ENCODE measurements at regions not wholly inside any gene's neighbourhood (a gene's known extent, or its start where the extent isn't known, plus 50 kb on each side); places are given as distances from the start of the nearest gene placed in this dataset.

GRCh38 chr13:79830945-79831344 lies 350.0 kb downstream of the NDFIP2 start:
- Histone ChIP-seq H3K9ac (no peak overlapping the region), H3K4me2 (no peak overlapping the region), H3K4me1 (ENCODE audit: low read depth, poor library complexity, severe bottlenecking) (no peaks in the 10 kb centered on the region), H2AFZ (ENCODE audit: low read depth) (no peak overlapping the region), H3K36me3 (ENCODE audit: insufficient read depth) (no peaks in the 10 kb centered on the region), H3K27me3 (ENCODE audit: insufficient read depth, low read depth) (no peaks in the 10 kb centered on the region), H3K79me2 (ENCODE audit: insufficient read depth, low read depth) (no peaks in the 10 kb centered on the region), H3K27ac (no peak overlapping the region), H3K4me3 (IDR thresholded peaks at IDR 0.05; ENCODE audit: insufficient read depth, low read depth, low read length) (no peak overlapping the region), H4K20me1 (ENCODE audit: insufficient read depth) (no peaks in the 10 kb centered on the region)
- no peak for TF ChIP-seq CTCF (conservative IDR thresholded peaks at IDR 0.05; ENCODE audit: low read depth, low read length)

- Histone ChIP-seq H3K36me3 (ENCODE audit: insufficient read depth) (no peaks in the 10 kb centered on the region), H3K79me2 (ENCODE audit: insufficient read depth, low read depth) (no peaks in the 10 kb centered on the region), H3K4me1 (ENCODE audit: low read depth, poor library complexity, severe bottlenecking) (no peaks in the 10 kb centered on the region), H4K20me1 (ENCODE audit: insufficient read depth) (no peaks in the 10 kb centered on the region), H3K27ac (no peak overlapping the region), H3K4me2 (no peak overlapping the region), H3K9ac (no peak overlapping the region), H3K4me3 (IDR thresholded peaks at IDR 0.05; ENCODE audit: insufficient read depth, low read depth, low read length) (no peak overlapping the region), H3K27me3 (ENCODE audit: insufficient read depth, low read depth) (no peaks in the 10 kb centered on the region), H2AFZ (ENCODE audit: low read depth) (no peak overlapping the region)
- no peak for TF ChIP-seq CTCF (conservative IDR thresholded peaks at IDR 0.05; ENCODE audit: low read depth, low read length)
Observed at GRCh38 chr13:79830426-79830825, 349.5 kb downstream of the NDFIP2 start.

- H3K4me3 ChIP-seq (IDR thresholded peaks at IDR 0.05; ENCODE audit: insufficient read depth, low read depth, low read length) = no peak overlapping the region
- no peaks in the 10 kb centered on the region for H3K4me1 ChIP-seq (ENCODE audit: low read depth, poor library complexity, severe bottlenecking)
- no peaks in the 10 kb centered on the region for H4K20me1 ChIP-seq (ENCODE audit: insufficient read depth)
- no peaks in the 10 kb centered on the region for H3K36me3 ChIP-seq (ENCODE audit: insufficient read depth)
- H3K79me2 ChIP-seq (ENCODE audit: insufficient read depth, low read depth) = no peaks in the 10 kb centered on the region
- TF ChIP-seq CTCF (conservative IDR thresholded peaks at IDR 0.05; ENCODE audit: low read depth, low read length) = no peak
- H3K4me2 ChIP-seq = no peak overlapping the region
- no peak overlapping the region for H2AFZ ChIP-seq (ENCODE audit: low read depth)
- no peak overlapping the region for H3K27ac ChIP-seq
- H3K9ac ChIP-seq = no peak overlapping the region
- no peaks in the 10 kb centered on the region for H3K27me3 ChIP-seq (ENCODE audit: insufficient read depth, low read depth)
Observed at GRCh38 chr13:79829880-79830279, 348.9 kb downstream of the NDFIP2 start.

- Histone ChIP-seq H3K9ac (no peak overlapping the region), H3K27me3 (ENCODE audit: insufficient read depth, low read depth) (no peaks in the 10 kb centered on the region), H3K27ac (no peak overlapping the region), H4K20me1 (ENCODE audit: insufficient read depth) (no peaks in the 10 kb centered on the region), H3K79me2 (ENCODE audit: insufficient read depth, low read depth) (no peaks in the 10 kb centered on the region), H3K4me2 (no peak overlapping the region), H3K36me3 (ENCODE audit: insufficient read depth) (no peaks in the 10 kb centered on the region), H3K4me3 (IDR thresholded peaks at IDR 0.05; ENCODE audit: insufficient read depth, low read depth, low read length) (no peak overlapping the region), H2AFZ (ENCODE audit: low read depth) (no peak overlapping the region), H3K4me1 (ENCODE audit: low read depth, poor library complexity, severe bottlenecking) (no peaks in the 10 kb centered on the region)
- TF ChIP-seq CTCF (conservative IDR thresholded peaks at IDR 0.05; ENCODE audit: low read depth, low read length) = no peak
Observed at GRCh38 chr13:79825959-79826358, 345.0 kb downstream of the NDFIP2 start.

GRCh38 chr13:79815041-79815440 lies 334.1 kb downstream of the NDFIP2 start:
- Histone ChIP-seq H3K9ac (no peak overlapping the region), H3K27ac (no peak overlapping the region), H4K20me1 (ENCODE audit: insufficient read depth) (no peaks in the 10 kb centered on the region), H3K4me3 (IDR thresholded peaks at IDR 0.05; ENCODE audit: insufficient read depth, low read depth, low read length) (no peak overlapping the region), H3K4me2 (no peak overlapping the region), H3K27me3 (ENCODE audit: insufficient read depth, low read depth) (no peaks in the 10 kb centered on the region), H3K36me3 (ENCODE audit: insufficient read depth) (no peaks in the 10 kb centered on the region), H2AFZ (ENCODE audit: low read depth) (no peak overlapping the region), H3K4me1 (ENCODE audit: low read depth, poor library complexity, severe bottlenecking) (no peaks in the 10 kb centered on the region), H3K79me2 (ENCODE audit: insufficient read depth, low read depth) (no peaks in the 10 kb centered on the region)
- no peak for TF ChIP-seq CTCF (conservative IDR thresholded peaks at IDR 0.05; ENCODE audit: low read depth, low read length)
